Epithelial cell of esophagus (primary cell): ENCODE measurements at regions not wholly inside any gene's neighbourhood (a gene's known extent, or its start where the extent isn't known, plus 50 kb on each side); places are given as distances from the start of the nearest gene placed in this dataset.

Source experiments
- DNase-seq: peaks from one replicate; pipeline ENCODE4 v3.0.0; 2010; ENCODE audit warnings: low read depth
- H3K4me3 ChIP-seq: 2 replicates; pipeline ENCODE4 v1.5.1; 2011; ENCODE audit warnings: mild to moderate bottlenecking, low read length, control low read depth
- TF ChIP-seq, protein P1 (sequence below): IDR thresholded peaks from 2 replicates; pipeline ENCODE4 v1.5.1; 2011; ENCODE audit warnings: low read depth, mild to moderate bottlenecking, low read length, control low read depth, inconsistent platforms; ENCODE audit not compliant: insufficient read depth; ENCODE audit errors: missing control alignments

DNA sequence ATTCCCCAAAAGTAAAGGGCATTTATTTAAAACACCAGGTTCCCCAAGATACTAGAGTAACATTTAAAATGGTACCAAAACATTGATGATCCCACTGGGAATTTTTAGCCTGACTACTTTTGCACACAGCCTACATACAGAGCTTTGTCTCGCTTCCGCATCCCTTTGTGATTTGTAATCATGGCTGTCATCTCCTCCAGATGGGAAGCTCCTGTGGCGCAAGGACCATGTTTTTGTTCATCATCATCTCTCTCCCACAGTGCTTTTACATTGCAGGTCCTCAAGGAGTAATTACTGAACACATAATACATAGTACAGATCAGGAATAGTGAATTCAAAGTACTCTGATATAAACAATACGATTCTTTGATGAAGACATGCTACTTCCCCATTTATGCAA lies 231.2 kb upstream of the MTNR1B start:
- TF ChIP-seq, protein P1, sequence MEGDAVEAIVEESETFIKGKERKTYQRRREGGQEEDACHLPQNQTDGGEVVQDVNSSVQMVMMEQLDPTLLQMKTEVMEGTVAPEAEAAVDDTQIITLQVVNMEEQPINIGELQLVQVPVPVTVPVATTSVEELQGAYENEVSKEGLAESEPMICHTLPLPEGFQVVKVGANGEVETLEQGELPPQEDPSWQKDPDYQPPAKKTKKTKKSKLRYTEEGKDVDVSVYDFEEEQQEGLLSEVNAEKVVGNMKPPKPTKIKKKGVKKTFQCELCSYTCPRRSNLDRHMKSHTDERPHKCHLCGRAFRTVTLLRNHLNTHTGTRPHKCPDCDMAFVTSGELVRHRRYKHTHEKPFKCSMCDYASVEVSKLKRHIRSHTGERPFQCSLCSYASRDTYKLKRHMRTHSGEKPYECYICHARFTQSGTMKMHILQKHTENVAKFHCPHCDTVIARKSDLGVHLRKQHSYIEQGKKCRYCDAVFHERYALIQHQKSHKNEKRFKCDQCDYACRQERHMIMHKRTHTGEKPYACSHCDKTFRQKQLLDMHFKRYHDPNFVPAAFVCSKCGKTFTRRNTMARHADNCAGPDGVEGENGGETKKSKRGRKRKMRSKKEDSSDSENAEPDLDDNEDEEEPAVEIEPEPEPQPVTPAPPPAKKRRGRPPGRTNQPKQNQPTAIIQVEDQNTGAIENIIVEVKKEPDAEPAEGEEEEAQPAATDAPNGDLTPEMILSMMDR, result no peak
- no peak for DNase-seq
- no peak overlapping the region for H3K4me3 ChIP-seq

DNA sequence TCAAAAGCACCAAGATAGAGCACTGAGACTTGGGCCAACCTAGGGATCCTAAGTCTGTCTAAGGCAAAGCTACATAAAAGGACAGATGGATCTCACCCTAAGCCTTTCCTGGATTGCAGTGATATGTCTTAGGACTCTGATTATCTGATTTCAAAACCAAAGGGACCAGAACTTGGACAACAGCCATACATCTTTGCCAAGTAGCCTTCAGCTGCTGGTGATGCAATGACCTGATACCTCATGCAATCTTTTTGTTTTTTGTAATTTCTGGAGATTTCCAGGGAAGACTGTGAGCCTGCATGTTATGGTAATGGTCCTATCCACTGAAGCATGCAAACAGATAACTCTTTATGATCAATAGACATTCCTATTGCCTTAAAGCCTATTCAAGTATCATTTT lies 230.4 kb upstream of the MTNR1B start:
- H3K4me3 ChIP-seq, result no peak overlapping the region
- DNase-seq, result peak; percentile 24
- TF ChIP-seq, protein P1, result no peak

DNA sequence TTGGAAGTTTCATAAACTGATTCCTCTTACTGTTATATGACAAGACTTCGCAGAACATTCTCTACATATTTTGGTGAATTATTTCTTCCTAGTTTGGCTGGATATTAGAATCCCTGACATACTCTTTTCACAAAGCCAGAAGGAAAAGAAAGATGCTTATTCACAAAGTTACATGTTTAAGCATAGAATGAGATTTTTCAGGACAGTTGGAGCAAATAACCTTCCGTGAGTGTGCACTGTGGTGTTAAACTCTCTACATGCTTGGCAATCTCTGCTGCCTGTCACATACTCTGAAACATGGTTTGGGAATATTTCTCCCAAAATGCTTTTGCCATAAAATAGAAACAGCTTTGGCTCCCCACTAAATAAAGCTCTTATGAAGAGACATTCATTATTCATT lies 230.0 kb upstream of the MTNR1B start:
- no peak for DNase-seq
- H3K4me3 ChIP-seq, result no peak overlapping the region
- TF ChIP-seq, protein P1, result no peak

DNA sequence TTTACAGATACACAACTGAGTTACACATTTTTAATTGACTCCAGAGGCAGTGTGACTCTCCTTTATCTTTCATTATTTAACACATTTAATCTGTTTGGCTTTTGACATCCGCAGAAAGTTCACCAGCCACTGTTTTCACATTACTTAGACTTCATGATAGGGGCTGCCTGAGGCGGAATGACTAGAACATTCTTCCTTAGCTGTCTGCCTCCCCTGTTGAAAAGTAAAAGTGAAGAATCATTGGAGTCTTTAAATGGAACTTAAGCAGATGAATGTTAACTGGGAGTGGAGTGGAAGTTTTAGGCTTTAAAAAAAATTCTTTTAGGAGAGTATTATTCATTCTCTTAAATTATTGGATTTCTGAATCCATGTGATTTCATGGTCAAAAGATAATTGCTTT lies 229.2 kb upstream of the MTNR1B start:
- TF ChIP-seq, protein P1, result no peak
- no peak overlapping the region for H3K4me3 ChIP-seq
- DNase-seq, result no peak

DNA sequence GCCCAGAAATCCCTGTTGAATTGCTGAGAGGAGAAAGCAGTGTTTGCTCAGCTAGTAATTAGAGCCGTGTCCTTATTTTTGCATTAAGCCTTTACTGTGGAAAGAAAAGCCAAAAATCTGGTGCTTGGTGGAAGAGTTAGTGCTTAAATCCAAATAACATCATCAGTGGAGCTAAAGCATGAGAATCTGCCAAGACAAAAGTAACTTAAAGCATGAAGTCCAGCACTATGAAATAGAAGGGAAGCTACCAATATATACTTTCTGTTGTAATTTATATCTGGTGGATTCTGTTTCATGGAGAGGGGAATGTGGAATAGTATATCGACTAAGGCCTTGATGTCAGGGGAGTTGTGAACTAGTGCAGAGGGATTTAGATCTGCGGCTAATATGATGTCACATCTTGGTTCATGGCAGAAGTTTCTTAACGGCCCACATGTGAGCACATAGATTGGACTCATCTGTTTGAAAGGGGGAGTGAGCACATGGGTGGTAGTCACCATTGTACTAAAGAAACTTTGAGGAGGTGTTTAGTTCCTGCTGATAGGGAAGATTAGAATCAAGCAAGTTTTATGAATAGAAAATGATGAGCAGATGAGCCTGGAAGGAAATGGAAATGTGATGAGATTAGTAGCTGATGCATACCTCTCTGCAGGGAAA lies 224.4 kb upstream of the MTNR1B start:
- H3K4me3 ChIP-seq, result no peak overlapping the region

DNA sequence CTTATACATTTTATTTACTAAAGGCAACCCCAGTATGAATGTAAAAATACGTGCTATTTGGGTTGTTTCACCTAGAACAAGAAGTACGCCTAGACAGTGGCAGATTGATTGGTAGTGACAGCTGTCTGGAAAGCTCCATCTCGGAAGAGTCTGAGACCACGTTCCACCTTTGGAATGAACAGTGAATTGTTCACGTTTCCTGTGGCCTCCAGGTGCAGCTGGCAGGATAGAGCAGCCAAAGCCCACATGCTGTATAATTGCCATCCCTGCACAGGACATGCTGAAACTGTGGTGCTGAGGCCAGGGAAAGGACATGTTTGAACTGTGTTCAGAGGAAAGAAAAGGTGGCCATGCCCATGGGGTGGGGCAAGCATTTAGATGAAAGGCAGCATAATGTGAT lies 218.7 kb upstream of the MTNR1B start:
- TF ChIP-seq, protein P1, result no peak
- H3K4me3 ChIP-seq, result no peak overlapping the region
- DNase-seq, result peak; percentile 9

More for the DNA sequence above, 224.4 kb upstream of the MTNR1B start:
- no peak for DNase-seq
- TF ChIP-seq, protein P1, result no peak

DNA sequence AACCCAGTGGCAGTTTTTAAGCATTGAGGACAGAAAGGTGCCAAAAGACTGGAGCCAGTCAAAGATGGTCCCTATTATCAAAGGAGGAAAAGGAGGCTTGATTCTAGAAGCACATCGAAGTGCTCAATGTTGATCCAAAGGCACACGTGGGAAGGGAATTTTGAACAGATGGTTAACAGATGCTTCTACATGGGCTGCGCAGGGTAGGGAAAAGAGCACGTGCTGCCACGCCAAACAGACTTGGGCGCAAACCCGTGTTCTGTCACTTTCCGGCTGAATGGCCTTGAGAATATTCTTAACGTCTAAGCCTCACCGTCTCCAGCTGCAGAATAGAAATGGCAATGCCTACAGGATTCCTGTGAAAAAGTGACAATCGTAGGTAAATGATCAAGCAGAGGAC lies 217.9 kb upstream of the MTNR1B start:
- TF ChIP-seq, protein P1, result no peak
- DNase-seq, result no peak
- no peak overlapping the region for H3K4me3 ChIP-seq
